Right lobe of liver (tissue), 4 donors: ENCODE measurements at regions not wholly inside any gene's neighbourhood (a gene's known extent, or its start where the extent isn't known, plus 50 kb on each side); places are given as distances from the start of the nearest gene placed in this dataset.

ENCODE experiments used
- POLR2A ChIP-seq: fragments of 450-650 bp; IDR thresholded peaks from one replicate; pipeline ENCODE4 v1.6.1; 2017; ENCODE audit warnings: antibody characterized with exemption, mild to moderate bottlenecking
- TF ChIP-seq, protein P1 (sequence below), 4 donors: fragments of 200-600 bp in 3 of 4; fragments of 450-650 bp in 1 of 4; IDR thresholded peaks; one replicate each; pipeline versions ENCODE4 v1.5.1 to v1.8.0; 2016 to 2022; ENCODE audit warnings: antibody characterized with exemption in 4 of 4, mild to moderate bottlenecking in 2 of 4
- donor health status: DM: no; HTN: no; CAD: no.
- donor health status: DM: no; HTN: no; CAD: no.
- donor health status: DM: no; HTN: yes; CAD: no.

DNA sequence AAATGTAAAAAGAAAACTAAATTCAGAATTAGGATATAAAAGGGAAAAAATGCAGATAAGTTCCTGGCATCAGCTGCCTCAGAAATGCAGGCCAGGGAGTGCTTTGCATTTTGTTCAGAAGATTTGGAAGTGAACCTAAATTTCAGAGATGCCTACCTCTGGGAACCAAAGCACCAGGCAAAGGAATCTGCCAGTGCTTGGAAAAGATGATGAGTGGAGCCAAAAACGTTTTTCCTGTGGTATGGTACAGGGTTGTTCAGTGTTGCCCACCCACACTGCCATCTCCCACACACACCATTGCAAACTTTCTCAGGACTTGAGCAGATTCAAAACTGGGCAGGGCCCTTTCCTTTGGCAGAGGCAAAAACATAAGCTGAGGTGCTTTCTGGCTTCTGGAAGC lies 349.5 kb downstream of the TGFB2 start:
- TF ChIP-seq, protein P1, sequence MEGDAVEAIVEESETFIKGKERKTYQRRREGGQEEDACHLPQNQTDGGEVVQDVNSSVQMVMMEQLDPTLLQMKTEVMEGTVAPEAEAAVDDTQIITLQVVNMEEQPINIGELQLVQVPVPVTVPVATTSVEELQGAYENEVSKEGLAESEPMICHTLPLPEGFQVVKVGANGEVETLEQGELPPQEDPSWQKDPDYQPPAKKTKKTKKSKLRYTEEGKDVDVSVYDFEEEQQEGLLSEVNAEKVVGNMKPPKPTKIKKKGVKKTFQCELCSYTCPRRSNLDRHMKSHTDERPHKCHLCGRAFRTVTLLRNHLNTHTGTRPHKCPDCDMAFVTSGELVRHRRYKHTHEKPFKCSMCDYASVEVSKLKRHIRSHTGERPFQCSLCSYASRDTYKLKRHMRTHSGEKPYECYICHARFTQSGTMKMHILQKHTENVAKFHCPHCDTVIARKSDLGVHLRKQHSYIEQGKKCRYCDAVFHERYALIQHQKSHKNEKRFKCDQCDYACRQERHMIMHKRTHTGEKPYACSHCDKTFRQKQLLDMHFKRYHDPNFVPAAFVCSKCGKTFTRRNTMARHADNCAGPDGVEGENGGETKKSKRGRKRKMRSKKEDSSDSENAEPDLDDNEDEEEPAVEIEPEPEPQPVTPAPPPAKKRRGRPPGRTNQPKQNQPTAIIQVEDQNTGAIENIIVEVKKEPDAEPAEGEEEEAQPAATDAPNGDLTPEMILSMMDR (IDR thresholded peaks at IDR 0.05), result no peak
- no peak for TF ChIP-seq POLR2A
